Activated T-helper 2 cell treated with anti-CD3 and anti-CD28 coated beads, Interferon-gamma antibody, Interleukin-2, Interleukin-4, amounts not matched to agents 10 μg/mL and 5 μg/mL and 100 μg/mL, durations not matched to agents 14 hours and 24 hours and 36 hours (primary cell): ENCODE measurements at regions not wholly inside any gene's neighbourhood (a gene's known extent, or its start where the extent isn't known, plus 50 kb on each side); places are given as distances from the start of the nearest gene placed in this dataset.
"Not testable (repeated sequence)": the region's sequence is repeated elsewhere in the genome, so short reads cannot be mapped to it uniquely, and the experiment has no call there.

Source experiments
- DNase-seq: peaks from one replicate; pipeline ENCODE4 v3.0.0; 2021; ENCODE audit warnings: low spot score
- H3K27ac Mint-ChIP-seq: one replicate; pipeline ENCODE4 v1.8.0; 2021; ENCODE audit warnings: mixed read lengths
- H3K27me3 Mint-ChIP-seq: one replicate; pipeline ENCODE4 v1.8.0; 2021; ENCODE audit warnings: low read depth, mixed read lengths
- H3K36me3 Mint-ChIP-seq: one replicate; pipeline ENCODE4 v1.8.0; 2021; ENCODE audit warnings: low read depth, mixed read lengths
- H3K4me1 Mint-ChIP-seq: one replicate; pipeline ENCODE4 v1.8.0; 2021; ENCODE audit warnings: low read depth, mixed read lengths
- H3K4me3 Mint-ChIP-seq: one replicate; pipeline ENCODE4 v1.8.0; 2021; ENCODE audit warnings: low read depth, mild to moderate bottlenecking, moderate library complexity, mixed read lengths
- H3K9me3 Mint-ChIP-seq: one replicate; pipeline ENCODE4 v1.8.0; 2021; ENCODE audit warnings: mixed read lengths
- intact Hi-C: fragments of 100-400 bp; cut with micrococcal nuclease; formaldehyde crosslinking; loops from one replicate; pipeline ENCODE4 v1.15.1; 2023

DNA sequence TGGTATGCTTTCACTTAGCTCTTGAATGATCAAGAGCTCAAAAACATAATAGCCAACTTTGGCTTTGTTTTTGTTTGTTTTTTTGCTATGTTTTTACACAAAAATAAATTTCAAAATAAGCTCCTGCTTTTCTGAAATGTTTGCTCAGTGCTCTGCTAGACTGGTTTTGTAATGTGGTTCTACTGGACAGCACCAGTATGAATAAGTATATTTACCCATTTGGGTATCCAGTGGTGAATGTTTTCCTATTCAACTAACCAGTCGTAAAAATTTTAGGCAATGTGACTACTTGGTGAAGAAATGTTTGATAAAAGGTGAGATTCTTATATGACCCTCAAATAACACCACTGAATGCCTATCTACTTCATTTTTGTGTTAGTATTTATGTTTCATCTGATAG is 308.6 kb downstream of the PTPRC start:
- DNase-seq: no peak
- H3K27ac Mint-ChIP-seq: no peak overlapping the region
- H3K9me3 Mint-ChIP-seq: no peaks in the 10 kb centered on the region
- peaks cover 2% of the 10 kb centered on the region for H3K4me1 Mint-ChIP-seq
- no peak overlapping the region for H3K4me3 Mint-ChIP-seq
- intact Hi-C loops: no loop called here
- H3K27me3 Mint-ChIP-seq: no peaks in the 10 kb centered on the region
- H3K36me3 Mint-ChIP-seq: peaks cover 4% of the 10 kb centered on the region

DNA sequence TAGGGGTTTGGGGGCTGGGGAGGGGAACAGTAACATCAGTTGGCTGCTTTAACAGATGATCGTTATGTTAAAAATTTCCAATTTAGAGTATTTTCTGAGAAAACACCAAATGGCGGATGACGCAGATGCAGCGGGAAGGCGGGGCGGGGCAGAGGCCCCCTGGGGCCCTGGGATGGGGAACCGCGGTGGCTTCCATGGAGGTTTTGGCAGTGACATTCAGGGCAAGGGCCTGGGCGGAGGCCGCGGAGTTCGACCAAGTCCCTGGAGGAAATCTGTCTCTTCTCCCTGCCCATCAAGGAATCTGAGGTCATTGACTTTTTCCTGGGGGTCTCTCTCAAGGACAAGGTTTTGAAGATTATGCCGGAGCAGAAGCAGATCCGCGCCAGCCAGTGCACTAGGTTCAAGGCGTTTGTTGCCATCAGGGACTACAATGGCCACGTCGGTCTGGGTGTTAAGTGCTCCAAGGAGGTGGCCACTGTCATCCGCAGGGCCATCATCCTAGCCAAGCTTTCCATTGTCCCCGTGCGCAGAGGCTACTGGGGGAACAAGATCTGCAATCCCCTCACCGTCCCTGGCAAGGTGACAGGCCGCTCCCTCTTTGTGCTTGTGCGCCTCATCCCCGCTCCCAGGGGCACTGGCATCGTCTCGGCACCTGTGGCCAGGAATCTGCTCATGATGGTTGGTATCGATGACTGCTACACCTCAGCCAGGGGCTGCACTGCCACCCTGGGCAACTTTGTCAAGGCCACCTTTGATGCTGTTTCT is 310.2 kb downstream of the PTPRC start:
- Mint-ChIP-seq H3K9me3 (peaks cover under 1% of the 10 kb centered on the region), H3K4me3 (no peak overlapping the region)
- intact Hi-C loops: no loop called here

DNA sequence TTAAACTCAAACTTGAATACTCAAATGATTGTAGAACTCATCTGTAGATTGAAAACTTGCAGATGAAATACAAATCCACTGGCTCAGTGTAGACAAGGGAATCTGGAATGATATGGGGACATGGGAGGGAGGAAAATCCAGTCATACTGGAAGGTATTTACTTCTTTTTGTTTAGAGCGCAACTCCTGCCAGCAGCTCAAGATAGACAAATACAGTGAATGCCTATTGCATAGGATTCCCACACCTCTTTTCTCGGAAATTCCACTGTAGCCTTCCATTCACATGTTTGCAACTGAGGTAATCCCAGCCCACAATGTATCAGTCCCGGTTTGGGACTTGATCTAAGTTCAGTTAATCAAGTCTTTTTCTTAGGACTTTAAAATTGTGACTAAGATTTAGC is 311.2 kb downstream of the PTPRC start:
- no peak for DNase-seq
- H3K9me3 Mint-ChIP-seq: peaks cover 10% of the 10 kb centered on the region
- H3K4me3 Mint-ChIP-seq: no peak overlapping the region
- H3K27me3 Mint-ChIP-seq: no peaks in the 10 kb centered on the region
- peaks cover 12% of the 10 kb centered on the region for H3K36me3 Mint-ChIP-seq
- H3K4me1 Mint-ChIP-seq: peaks cover 2% of the 10 kb centered on the region
- no peak overlapping the region for H3K27ac Mint-ChIP-seq
- intact Hi-C loops: no loop called here

More for the DNA sequence above, 310.2 kb downstream of the PTPRC start:
- no peak overlapping the region for H3K27ac Mint-ChIP-seq
- peaks cover 4% of the 10 kb centered on the region for H3K36me3 Mint-ChIP-seq
- H3K27me3 Mint-ChIP-seq: no peaks in the 10 kb centered on the region
- DNase-seq: no peak
- H3K4me1 Mint-ChIP-seq: peaks cover 2% of the 10 kb centered on the region

DNA sequence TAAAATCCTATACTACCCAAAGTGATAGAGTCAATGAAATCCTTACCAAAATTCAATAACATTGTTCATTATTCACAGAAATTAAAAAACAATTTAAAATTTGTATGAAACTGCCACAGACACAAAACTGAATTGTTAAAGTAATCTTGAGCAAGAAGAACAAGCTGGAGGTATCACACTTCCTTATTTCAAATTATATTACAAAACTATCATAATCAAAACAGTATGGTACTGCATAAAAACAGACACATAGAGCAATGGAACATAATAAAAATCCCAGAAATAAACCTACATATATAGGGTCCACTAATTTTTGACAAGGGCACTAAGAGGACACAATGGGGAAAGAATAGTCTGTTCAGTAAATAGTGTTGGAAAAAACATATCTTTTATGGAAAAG is 316.2 kb downstream of the PTPRC start:
- H3K27me3 Mint-ChIP-seq: no peaks in the 10 kb centered on the region
- H3K27ac Mint-ChIP-seq: no peak overlapping the region
- H3K4me1 Mint-ChIP-seq: peaks cover 23% of the 10 kb centered on the region

GRCh38 chr1:198957044-198957443 is 318.2 kb downstream of the PTPRC start:
- intact Hi-C loops: loop anchor here (5.0 kb wide), 1 partner anchor 50 kb away; no protein-coding TSS in a partner anchor
- DNase-seq: no peak
- Mint-ChIP-seq H3K4me3 (no peak overlapping the region), H3K9me3 (peaks cover 53% of the 10 kb centered on the region), H3K27ac (no peak overlapping the region), H3K27me3 (no peaks in the 10 kb centered on the region), H3K4me1 (peaks cover 22% of the 10 kb centered on the region), H3K36me3 (peaks cover 39% of the 10 kb centered on the region)

More for the DNA sequence above, 316.2 kb downstream of the PTPRC start:
- no peak overlapping the region for H3K4me3 Mint-ChIP-seq
- peaks cover 39% of the 10 kb centered on the region for H3K36me3 Mint-ChIP-seq
- peaks cover 41% of the 10 kb centered on the region for H3K9me3 Mint-ChIP-seq
- intact Hi-C loops: loop anchor here (5.0 kb wide), 1 partner anchor 52 kb away; no protein-coding TSS in a partner anchor
- no peak for DNase-seq

GRCh38 chr1:198959032-198959431 is 320.2 kb downstream of the PTPRC start:
- H3K27ac Mint-ChIP-seq: peak overlapping the region; percentile 70
- peaks cover 70% of the 10 kb centered on the region for H3K9me3 Mint-ChIP-seq
- intact Hi-C loops: loop anchor here (5.0 kb wide), 1 partner anchor 48 kb away; no protein-coding TSS in a partner anchor
- H3K4me1 Mint-ChIP-seq: peaks cover 32% of the 10 kb centered on the region
- H3K36me3 Mint-ChIP-seq: peaks cover 53% of the 10 kb centered on the region
- H3K4me3 Mint-ChIP-seq: no peak overlapping the region
- no peak for DNase-seq
- H3K27me3 Mint-ChIP-seq: no peaks in the 10 kb centered on the region

- Mint-ChIP-seq H3K9me3 (peaks cover 68% of the 10 kb centered on the region), H3K4me3 (no peak overlapping the region), H3K27me3 (no peaks in the 10 kb centered on the region), H3K4me1 (peaks cover 39% of the 10 kb centered on the region), H3K27ac (peak overlapping the region; percentile 70), H3K36me3 (peaks cover 51% of the 10 kb centered on the region)
- DNase-seq: no peak
- intact Hi-C loops: loop anchor here (5.0 kb wide), 1 partner anchor 48 kb away; no protein-coding TSS in a partner anchor
These were observed 320.8 kb downstream of the PTPRC start for GRCh38 chr1:198959676-198960075.

GRCh38 chr1:198963796-198964195 is 325.0 kb downstream of the PTPRC start:
- H3K27me3 Mint-ChIP-seq, DNase-seq, H3K4me3 Mint-ChIP-seq, intact Hi-C loops, H3K27ac Mint-ChIP-seq: not testable (repeated sequence)
- Mint-ChIP-seq H3K4me1 (peaks cover 38% of the 10 kb centered on the region), H3K36me3 (peaks cover 44% of the 10 kb centered on the region), H3K9me3 (peaks cover 57% of the 10 kb centered on the region)

DNA sequence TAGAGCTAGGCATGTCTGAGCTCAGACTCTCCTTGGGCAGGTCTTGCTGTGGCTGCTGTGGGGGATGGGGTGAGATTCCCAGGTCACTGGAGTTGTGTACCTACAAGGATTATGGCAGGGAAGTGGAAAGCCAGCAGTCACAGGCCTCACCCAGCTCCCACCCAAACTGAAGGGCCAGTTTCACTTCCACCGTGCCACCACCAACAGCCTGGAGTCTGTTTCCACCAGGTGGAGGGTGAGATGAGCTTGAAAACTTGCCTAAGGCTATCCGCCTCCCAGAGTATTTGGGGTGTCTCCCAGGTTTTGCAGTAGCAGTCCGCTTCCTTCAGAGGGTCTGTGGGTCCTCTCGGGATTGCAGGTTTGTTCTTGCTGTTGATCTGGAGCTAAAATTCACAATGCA is 327.7 kb downstream of the PTPRC start:
- DNase-seq: no peak
- intact Hi-C loops: no loop called here
- H3K4me1 Mint-ChIP-seq: peaks cover 32% of the 10 kb centered on the region
- peaks cover 35% of the 10 kb centered on the region for H3K36me3 Mint-ChIP-seq
- peak overlapping the region; percentile 2 for H3K4me3 Mint-ChIP-seq
- H3K27ac Mint-ChIP-seq: no peak overlapping the region
- no peaks in the 10 kb centered on the region for H3K27me3 Mint-ChIP-seq
- H3K9me3 Mint-ChIP-seq: peaks cover 42% of the 10 kb centered on the region

GRCh38 chr1:198967566-198967965 is 328.7 kb downstream of the PTPRC start:
- intact Hi-C loops: no loop called here
- no peak overlapping the region for H3K27ac Mint-ChIP-seq
- DNase-seq: no peak
- peaks cover 32% of the 10 kb centered on the region for H3K9me3 Mint-ChIP-seq
- H3K4me3 Mint-ChIP-seq: no peak overlapping the region
- peaks cover 31% of the 10 kb centered on the region for H3K36me3 Mint-ChIP-seq
- H3K27me3 Mint-ChIP-seq: no peaks in the 10 kb centered on the region
- H3K4me1 Mint-ChIP-seq: peaks cover 32% of the 10 kb centered on the region

DNA sequence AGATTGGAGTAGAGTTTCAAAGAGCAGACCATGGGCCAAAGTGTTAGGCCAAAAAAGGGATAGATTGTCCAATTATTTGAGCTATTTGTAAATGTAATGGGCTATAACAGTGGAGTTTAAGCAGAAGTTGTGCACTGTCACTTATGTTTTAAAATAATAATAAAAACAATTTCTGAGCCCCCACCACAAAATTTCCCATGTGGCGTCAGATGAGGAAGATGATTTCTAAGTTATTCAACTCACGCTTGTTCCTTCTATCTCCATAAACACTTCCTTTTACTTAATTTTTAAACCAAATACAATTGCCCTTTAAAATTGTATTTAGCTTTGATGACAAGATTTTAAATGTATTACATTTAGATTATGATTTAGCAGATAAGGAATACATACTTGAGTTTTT is 330.0 kb downstream of the PTPRC start:
- Mint-ChIP-seq H3K4me1 (peaks cover 30% of the 10 kb centered on the region), H3K9me3 (peaks cover 26% of the 10 kb centered on the region), H3K27ac (no peak overlapping the region), H3K27me3 (no peaks in the 10 kb centered on the region), H3K36me3 (peaks cover 23% of the 10 kb centered on the region), H3K4me3 (no peak overlapping the region)
- DNase-seq: no peak
- intact Hi-C loops: no loop called here

- H3K27me3 Mint-ChIP-seq: no peaks in the 10 kb centered on the region
- H3K4me3 Mint-ChIP-seq: no peak overlapping the region
- no peak overlapping the region for H3K27ac Mint-ChIP-seq
- peaks cover 24% of the 10 kb centered on the region for H3K4me1 Mint-ChIP-seq
- H3K36me3 Mint-ChIP-seq: peaks cover 16% of the 10 kb centered on the region
- intact Hi-C loops: no loop called here
- H3K9me3 Mint-ChIP-seq: peaks cover 19% of the 10 kb centered on the region
- no peak for DNase-seq
These were observed 331.1 kb downstream of the PTPRC start for GRCh38 chr1:198969981-198970380.

GRCh38 chr1:198970916-198971315 is 332.1 kb downstream of the PTPRC start:
- H3K4me3 Mint-ChIP-seq: no peak overlapping the region
- intact Hi-C loops: no loop called here
- H3K36me3 Mint-ChIP-seq: peaks cover 12% of the 10 kb centered on the region
- H3K27me3 Mint-ChIP-seq: no peaks in the 10 kb centered on the region
- DNase-seq: no peak
- no peak overlapping the region for H3K27ac Mint-ChIP-seq
- H3K9me3 Mint-ChIP-seq: peaks cover 15% of the 10 kb centered on the region
- H3K4me1 Mint-ChIP-seq: peaks cover 29% of the 10 kb centered on the region
